ENCODE measurements at regions not wholly inside any gene's neighbourhood (a gene's known extent, or its start where the extent isn't known, plus 50 kb on each side); places are given as distances from the start of the nearest gene placed in this dataset.

DNA sequence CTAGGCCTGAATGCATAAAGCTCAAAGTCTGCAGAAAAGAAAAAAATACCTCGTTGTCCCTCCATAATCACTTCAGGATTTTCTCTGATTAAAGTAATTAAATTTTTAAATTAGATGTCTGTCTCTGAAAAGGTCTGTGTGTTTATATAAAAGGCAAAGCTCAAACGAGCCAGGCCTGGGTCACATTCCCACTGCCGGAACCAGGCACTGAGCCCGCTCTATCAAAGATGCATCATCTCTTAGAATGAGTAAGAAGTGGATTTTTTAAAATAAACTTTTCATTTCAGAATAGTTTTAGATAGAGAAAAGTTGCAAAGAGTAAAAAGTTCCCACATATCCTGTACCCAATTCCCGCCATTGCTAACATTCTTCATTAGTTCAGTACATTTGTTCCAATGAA, 202.1 kb upstream of the KYNU start:
- in situ Hi-C loops (cut with HindIII; ENCODE audit: low pct_ligation_motif_present, low sequenced_read_pairs): loop anchor here (25.0 kb wide), 1 partner anchor 312 kb away; no protein-coding TSS in a partner anchor
- DNase-seq: peak; percentile 18

DNA sequence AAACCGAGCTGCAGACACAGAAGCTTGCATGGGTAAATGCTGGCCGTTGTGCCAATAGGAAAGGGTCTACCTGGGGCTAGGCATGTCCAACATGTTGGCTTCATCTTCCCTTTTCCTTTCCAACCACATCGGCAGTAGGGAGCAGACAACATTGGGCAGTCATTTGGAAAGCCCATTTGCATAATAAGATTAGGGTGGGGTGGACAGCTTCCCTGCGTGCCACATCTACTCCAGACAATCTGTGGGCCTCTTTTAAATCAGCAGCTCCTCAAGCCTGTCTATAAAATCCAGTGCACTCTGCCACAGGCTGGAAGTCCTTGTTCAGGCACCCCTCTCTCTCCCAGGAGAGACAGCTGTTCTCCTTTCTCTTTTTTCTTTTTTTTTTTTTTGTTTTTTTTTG, 203.6 kb upstream of the KYNU start:
- in situ Hi-C loops (cut with HindIII; ENCODE audit: low pct_ligation_motif_present, low sequenced_read_pairs): no loop called here
- no peak for DNase-seq
- H3K27me3 ChIP-seq (replicated peaks): no peaks in the 10 kb centered on the region
- TF ChIP-seq, protein P1, sequence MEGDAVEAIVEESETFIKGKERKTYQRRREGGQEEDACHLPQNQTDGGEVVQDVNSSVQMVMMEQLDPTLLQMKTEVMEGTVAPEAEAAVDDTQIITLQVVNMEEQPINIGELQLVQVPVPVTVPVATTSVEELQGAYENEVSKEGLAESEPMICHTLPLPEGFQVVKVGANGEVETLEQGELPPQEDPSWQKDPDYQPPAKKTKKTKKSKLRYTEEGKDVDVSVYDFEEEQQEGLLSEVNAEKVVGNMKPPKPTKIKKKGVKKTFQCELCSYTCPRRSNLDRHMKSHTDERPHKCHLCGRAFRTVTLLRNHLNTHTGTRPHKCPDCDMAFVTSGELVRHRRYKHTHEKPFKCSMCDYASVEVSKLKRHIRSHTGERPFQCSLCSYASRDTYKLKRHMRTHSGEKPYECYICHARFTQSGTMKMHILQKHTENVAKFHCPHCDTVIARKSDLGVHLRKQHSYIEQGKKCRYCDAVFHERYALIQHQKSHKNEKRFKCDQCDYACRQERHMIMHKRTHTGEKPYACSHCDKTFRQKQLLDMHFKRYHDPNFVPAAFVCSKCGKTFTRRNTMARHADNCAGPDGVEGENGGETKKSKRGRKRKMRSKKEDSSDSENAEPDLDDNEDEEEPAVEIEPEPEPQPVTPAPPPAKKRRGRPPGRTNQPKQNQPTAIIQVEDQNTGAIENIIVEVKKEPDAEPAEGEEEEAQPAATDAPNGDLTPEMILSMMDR (IDR thresholded peaks at IDR 0.05; ENCODE audit: low read depth, low read length, missing control alignments): no peak
- H3K36me3 ChIP-seq (replicated peaks): no peaks in the 10 kb centered on the region
- no peak overlapping the region for H3K27ac ChIP-seq
- H3K4me3 ChIP-seq (ENCODE audit: low read depth, low read length): no peak overlapping the region

More for the DNA sequence above, 202.1 kb upstream of the KYNU start:
- no peaks in the 10 kb centered on the region for H3K36me3 ChIP-seq (replicated peaks)
- TF ChIP-seq, protein P1 (IDR thresholded peaks at IDR 0.05; ENCODE audit: low read depth, low read length, missing control alignments): no peak
- H3K4me3 ChIP-seq (ENCODE audit: low read depth, low read length): no peak overlapping the region
- H3K27ac ChIP-seq: no peak overlapping the region
- no peaks in the 10 kb centered on the region for H3K27me3 ChIP-seq (replicated peaks)

DNA sequence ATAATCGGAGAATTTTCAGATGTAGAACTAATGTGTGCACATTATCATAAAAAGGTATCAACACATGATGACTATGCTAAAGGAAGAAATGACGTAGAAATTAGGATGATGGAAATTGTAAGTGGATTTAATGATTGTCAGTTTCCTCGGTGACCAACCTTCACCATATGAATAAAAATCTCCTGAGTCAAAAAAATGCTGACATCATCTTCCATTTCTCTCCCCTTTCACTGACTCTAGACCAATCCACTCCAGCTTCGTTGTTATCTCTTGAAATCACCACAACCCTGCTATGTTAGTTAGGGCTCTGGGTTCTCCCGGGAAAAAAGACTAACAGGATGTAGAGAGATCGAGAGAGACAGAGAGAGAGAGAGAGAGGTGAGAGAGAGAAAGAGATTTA, 204.8 kb upstream of the KYNU start:
- no peaks in the 10 kb centered on the region for H3K27me3 ChIP-seq (replicated peaks)
- no peaks in the 10 kb centered on the region for H3K36me3 ChIP-seq (replicated peaks)
- TF ChIP-seq, protein P1 (IDR thresholded peaks at IDR 0.05; ENCODE audit: low read depth, low read length, missing control alignments): no peak
- DNase-seq: no peak
- in situ Hi-C loops (cut with HindIII; ENCODE audit: low pct_ligation_motif_present, low sequenced_read_pairs): no loop called here
- no peak overlapping the region for H3K27ac ChIP-seq
- no peak overlapping the region for H3K4me3 ChIP-seq (ENCODE audit: low read depth, low read length)

DNA sequence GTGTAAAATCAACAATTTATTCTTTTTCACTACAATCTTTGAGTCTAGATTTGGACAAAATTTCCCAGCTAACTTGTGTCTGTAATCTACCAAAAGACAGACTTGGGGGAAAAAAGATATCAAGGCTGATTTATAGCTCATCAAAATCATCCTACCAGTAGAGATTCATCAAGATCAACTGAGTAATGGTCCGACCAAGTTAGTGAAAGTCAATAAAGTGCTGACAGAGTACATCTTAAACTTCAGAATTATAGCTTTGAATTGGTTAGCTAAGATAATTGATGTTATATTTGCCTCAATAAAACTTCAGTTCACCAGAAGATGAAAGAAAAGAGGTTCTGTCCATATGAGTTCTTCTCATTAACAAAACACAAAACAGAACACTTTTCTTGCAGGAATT, 207.1 kb upstream of the KYNU start:
- Histone ChIP-seq H3K4me3 (ENCODE audit: low read depth, low read length) (no peak overlapping the region), H3K27ac (no peak overlapping the region), H3K27me3 (replicated peaks) (no peaks in the 10 kb centered on the region), H3K36me3 (replicated peaks) (no peaks in the 10 kb centered on the region)
- TF ChIP-seq, protein P1 (IDR thresholded peaks at IDR 0.05; ENCODE audit: low read depth, low read length, missing control alignments): no peak
- DNase-seq: no peak
- in situ Hi-C loops (cut with HindIII; ENCODE audit: low pct_ligation_motif_present, low sequenced_read_pairs): no loop called here

DNA sequence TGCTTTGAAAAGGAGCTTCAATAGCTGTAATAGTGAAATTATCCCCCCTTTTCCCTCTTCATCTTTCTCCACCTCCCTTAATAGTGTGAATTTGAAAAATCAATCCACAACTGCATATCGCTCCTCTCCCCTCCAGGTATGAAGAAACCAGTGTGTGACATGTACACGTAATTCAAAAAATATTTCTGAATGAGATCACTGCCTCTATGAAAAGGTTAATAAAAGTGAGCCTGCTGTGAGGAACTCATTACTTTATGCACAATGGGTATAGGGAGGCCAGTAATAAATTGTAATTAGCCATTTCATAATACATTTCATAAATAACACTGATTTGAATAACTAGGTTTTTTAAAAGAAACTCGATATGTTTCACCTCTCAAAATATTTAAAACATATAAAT, 209.0 kb upstream of the KYNU start:
- H3K27ac ChIP-seq: no peak overlapping the region
- DNase-seq: no peak
- H3K4me3 ChIP-seq (ENCODE audit: low read depth, low read length): no peak overlapping the region
- no peaks in the 10 kb centered on the region for H3K27me3 ChIP-seq (replicated peaks)
- H3K36me3 ChIP-seq (replicated peaks): no peaks in the 10 kb centered on the region
- in situ Hi-C loops (cut with HindIII; ENCODE audit: low pct_ligation_motif_present, low sequenced_read_pairs): no loop called here
- TF ChIP-seq, protein P1 (IDR thresholded peaks at IDR 0.05; ENCODE audit: low read depth, low read length, missing control alignments): no peak

DNA sequence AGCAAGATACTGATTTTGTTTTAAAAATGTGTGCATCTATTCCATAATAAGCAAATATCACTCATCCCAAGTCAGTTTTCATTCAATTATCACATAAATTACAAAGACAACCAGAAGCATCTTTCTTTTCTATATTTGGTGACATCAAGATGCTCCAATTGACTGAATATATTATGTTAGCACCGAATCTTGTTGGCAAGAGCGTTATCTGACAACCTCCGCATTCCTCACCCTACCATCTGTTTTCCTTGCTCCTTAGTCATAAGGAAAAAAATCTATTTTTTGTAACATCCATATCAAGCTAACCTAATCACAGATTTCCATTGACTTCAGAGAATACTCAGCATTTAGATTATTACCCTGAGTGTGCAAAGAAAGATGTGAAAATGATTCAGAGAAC, 212.2 kb upstream of the KYNU start:
- Histone ChIP-seq H3K36me3 (replicated peaks) (no peaks in the 10 kb centered on the region), H3K27me3 (replicated peaks) (no peaks in the 10 kb centered on the region), H3K27ac (no peak overlapping the region), H3K4me3 (ENCODE audit: low read depth, low read length) (no peak overlapping the region)
- in situ Hi-C loops (cut with HindIII; ENCODE audit: low pct_ligation_motif_present, low sequenced_read_pairs): no loop called here
- no peak for DNase-seq
- TF ChIP-seq, protein P1 (IDR thresholded peaks at IDR 0.05; ENCODE audit: low read depth, low read length, missing control alignments): no peak
